Adrenal gland (tissue), 9 donors: ENCODE measurements at regions not wholly inside any gene's neighbourhood (a gene's known extent, or its start where the extent isn't known, plus 50 kb on each side); places are given as distances from the start of the nearest gene placed in this dataset.

Source experiments
- DNase-seq, 7 donors: peaks; one replicate each; pipeline ENCODE4 v3.0.0-alpha.2; 2019 to 2020
- H3K27ac ChIP-seq, 5 donors: fragments of 200-600 bp; sonication (generic) in 4 of 5; 1 replicate in 3 of 5; 2 replicates in 2 of 5; pipeline versions ENCODE4 v1.5.1 to v1.8.0; 2016 to 2020; ENCODE audit warnings: mild to moderate bottlenecking in 1 of 5
- H3K27me3 ChIP-seq: fragments of 200-600 bp; 2 replicates; pipeline ENCODE4 v1.8.0; 2021
- H3K36me3 ChIP-seq, 2 donors: fragments of 200-600 bp; replicated peaks in 1 of 2; 1 replicate in 1 of 2; 2 replicates in 1 of 2; pipeline versions ENCODE4 v1.5.1 to v1.8.0; 2018 to 2022
- H3K4me1 ChIP-seq, 2 donors: fragments of 200-600 bp; replicated peaks in 1 of 2; 1 replicate in 1 of 2; 2 replicates in 1 of 2; pipeline versions ENCODE4 v1.5.1 to v1.8.0; 2018 to 2021
- H3K4me3 ChIP-seq, 4 donors: fragments of 200-600 bp; sonication (generic) in 3 of 4; one replicate each; pipeline ENCODE4 v1.5.1; 2016 to 2018
- H3K9me3 ChIP-seq, 3 donors: fragments of 200-600 bp; sonication (generic) in 1 of 3; replicated peaks in 1 of 3; 1 replicate in 2 of 3; 2 replicates in 1 of 3; pipeline versions ENCODE4 v1.5.1 to v1.8.0; 2016 to 2021
- CTCF ChIP-seq, 6 experiments: fragments of 450-650 bp in 4 of 6; fragments of 200-600 bp in 2 of 6; sonication (generic) in 1 of 6; IDR thresholded peaks; 1 replicate in 5 of 6; 2 replicates in 1 of 6; pipeline versions ENCODE4 v1.5.1 to v1.8.0; 2016 to 2021; ENCODE audit warnings: antibody characterized with exemption in 6 of 6, mild to moderate bottlenecking in 2 of 6, moderate library complexity in 1 of 6
- POLR2A ChIP-seq, 2 donors: fragments of 450-650 bp; IDR thresholded peaks; one replicate each; pipeline ENCODE4 v1.6.1; 2017; ENCODE audit warnings: antibody characterized with exemption in 2 of 2, mild to moderate bottlenecking in 2 of 2, moderate library complexity in 1 of 2
- WGBS, 4 donors: extraction: QIAGEN DNeasy Blood & Tissue Kit in 2 of 4; methylation state at CpG; one replicate each; pipeline versions ENCODE4 v1.1.5 to v1.1.7; 2013 to 2017; 5-methylcytosine and 5-hydroxymethylcytosine counted together
- intact Hi-C, 2 donors: fragments of 100-400 bp; cut with DNase I; formaldehyde crosslinking; loops; one replicate each; pipeline versions ENCODE4 v1.14.1 to v1.15.0; 2022 to 2023
- donor health status: healthy with polysubstance abuse.
- donor health status: Bipolar disorder and iron deficiency.
- donor health status: DM: yes; HTN: yes; CAD: no.
- donor health status: DM: no; HTN: no; CAD: no.
- donor health status: DM: no; HTN: no; CAD: no.

GRCh38 chr9:22214021-22214420 lies 204.9 kb upstream of the CDKN2B start:
- no peak for DNase-seq
- Histone ChIP-seq H3K27me3 (no peaks in the 10 kb centered on the region), H3K4me3 (no peak overlapping the region), H3K9me3 (no peaks in the 10 kb centered on the region), H3K27ac (no peak overlapping the region), H3K36me3 (no peaks in the 10 kb centered on the region), H3K4me1 (peaks cover 0 to 3% of the 10 kb centered on the region in 2 donors)
- TF ChIP-seq CTCF (IDR thresholded peaks at IDR 0.05) (no peak), POLR2A (IDR thresholded peaks at IDR 0.05) (no peak)
- intact Hi-C loops: no loop called here
- WGBS, 4 donors: 84 to 94% (median 90%) methylated on average over 3 of the region's 3 CpGs

GRCh38 chr9:22214497-22215031 lies 205.5 kb upstream of the CDKN2B start:
- 44 to 67% (median 61%) methylated on average over 2 of the region's 2 CpGs for WGBS, 4 donors
- intact Hi-C loops: no loop called here
- no peak for DNase-seq
- Histone ChIP-seq H3K27ac (no peak overlapping the region), H3K27me3 (no peaks in the 10 kb centered on the region), H3K36me3 (no peaks in the 10 kb centered on the region), H3K4me1 (peaks cover 0 to 3% of the 10 kb centered on the region in 2 donors), H3K9me3 (no peaks in the 10 kb centered on the region), H3K4me3 (no peak overlapping the region)
- TF ChIP-seq CTCF (IDR thresholded peaks at IDR 0.05) (no peak), POLR2A (IDR thresholded peaks at IDR 0.05) (no peak)

GRCh38 chr9:22215521-22215920 lies 206.4 kb upstream of the CDKN2B start:
- WGBS, 4 donors: 46 to 56% (median 47%) methylated on average over 3 of the region's 3 CpGs

GRCh38 chr9:22216730-22217172 lies 207.6 kb upstream of the CDKN2B start:
- Histone ChIP-seq H3K36me3 (no peaks in the 10 kb centered on the region), H3K27me3 (no peaks in the 10 kb centered on the region), H3K9me3 (no peaks in the 10 kb centered on the region), H3K4me3 (no peak overlapping the region), H3K27ac (no peak overlapping the region), H3K4me1 (no peaks in the 10 kb centered on the region)
- WGBS, 4 donors: 76 to 82% (median 77%) methylated on average over 6 to 8 of the region's 8 CpGs
- intact Hi-C loops: no loop called here
- DNase-seq: no peak
- TF ChIP-seq POLR2A (IDR thresholded peaks at IDR 0.05): no peak
- TF ChIP-seq CTCF (IDR thresholded peaks at IDR 0.05): no peak

More at GRCh38 chr9:22215521-22215920, 206.4 kb upstream of the CDKN2B start:
- DNase-seq: no peak
- Histone ChIP-seq H3K9me3 (no peaks in the 10 kb centered on the region), H3K4me3 (no peak overlapping the region), H3K36me3 (no peaks in the 10 kb centered on the region), H3K4me1 (peaks cover 0 to 3% of the 10 kb centered on the region in 2 donors), H3K27ac (no peak overlapping the region), H3K27me3 (no peaks in the 10 kb centered on the region)
- intact Hi-C loops: no loop called here
- no peak for TF ChIP-seq CTCF (IDR thresholded peaks at IDR 0.05)
